ENCODE measurements at regions not wholly inside any gene's neighbourhood (a gene's known extent, or its start where the extent isn't known, plus 50 kb on each side); places are given as distances from the start of the nearest gene placed in this dataset.
A peak's percentile ranks its signal among the peaks of the same experiment; 100 is the strongest.

- DNase-seq (ENCODE audit: low read depth), result no peak
These were observed 142.8 kb upstream of the STK17B start for GRCh38 chr2:196314157-196314556.

GRCh38 chr2:196314780-196315179 is 143.4 kb upstream of the STK17B start:
- DNase-seq (ENCODE audit: low read depth), result no peak

- DNase-seq (ENCODE audit: low read depth), result peak; percentile 34
These were observed 144.1 kb upstream of the STK17B start for GRCh38 chr2:196315388-196316049.

GRCh38 chr2:196316050-196316430 is 144.7 kb upstream of the STK17B start:
- no peak for DNase-seq (ENCODE audit: low read depth)

- no peak for DNase-seq (ENCODE audit: low read depth)
These were observed 147.4 kb upstream of the STK17B start for GRCh38 chr2:196318517-196319377.

- DNase-seq (ENCODE audit: low read depth), result no peak
These were observed 151.8 kb upstream of the STK17B start for GRCh38 chr2:196322973-196323810.

- no peak for DNase-seq (ENCODE audit: low read depth)
These were observed 152.8 kb upstream of the STK17B start for GRCh38 chr2:196324211-196324610.

- no peak for DNase-seq (ENCODE audit: low read depth)
These were observed 156.8 kb upstream of the STK17B start for GRCh38 chr2:196328088-196328680.

- DNase-seq (ENCODE audit: low read depth), result no peak
These were observed 158.6 kb upstream of the STK17B start for GRCh38 chr2:196329959-196330358.

- no peak for DNase-seq (ENCODE audit: low read depth)
These were observed 159.3 kb upstream of the STK17B start for GRCh38 chr2:196330645-196331044.

- peak; percentile 70 for DNase-seq (ENCODE audit: low read depth)
These were observed 159.8 kb upstream of the STK17B start for GRCh38 chr2:196331143-196331542.

- DNase-seq (ENCODE audit: low read depth), result no peak
These were observed 160.5 kb upstream of the STK17B start for GRCh38 chr2:196331851-196332250.

GRCh38 chr2:196333397-196333796 is 162.0 kb upstream of the STK17B start:
- DNase-seq (ENCODE audit: low read depth), result no peak

GRCh38 chr2:196334710-196335109 is 163.3 kb upstream of the STK17B start:
- no peak for DNase-seq (ENCODE audit: low read depth)

- peak; percentile 83 for DNase-seq (ENCODE audit: low read depth)
These were observed 163.8 kb upstream of the STK17B start for GRCh38 chr2:196335221-196335634.

GRCh38 chr2:196336207-196336606 is 164.8 kb upstream of the STK17B start:
- DNase-seq (ENCODE audit: low read depth), result no peak

GRCh38 chr2:196336715-196337114 is 165.3 kb upstream of the STK17B start:
- no peak for DNase-seq (ENCODE audit: low read depth)

- peak; percentile 26 for DNase-seq (ENCODE audit: low read depth)
These were observed 166.0 kb upstream of the STK17B start for GRCh38 chr2:196337208-196337953.

- DNase-seq (ENCODE audit: low read depth), result no peak
These were observed 167.1 kb upstream of the STK17B start for GRCh38 chr2:196338440-196338839.

- no peak for DNase-seq (ENCODE audit: low read depth)
These were observed 170.0 kb upstream of the STK17B start for GRCh38 chr2:196341277-196341841.
